ENCODE measurements at regions not wholly inside any gene's neighbourhood (a gene's known extent, or its start where the extent isn't known, plus 50 kb on each side); places are given as distances from the start of the nearest gene placed in this dataset.

- H3K79me2 ChIP-seq (replicated peaks; ENCODE audit: insufficient read depth, low read length), result no peaks in the 10 kb centered on the region
- TF ChIP-seq EZH2 (IDR thresholded peaks at IDR 0.05; ENCODE audit: borderline replicate concordance, insufficient read depth, low read length, poor library complexity, severe bottlenecking) (no peak), CTCF (IDR thresholded peaks at IDR 0.05; ENCODE audit: poor library complexity, severe bottlenecking) (no peak), EP300 (conservative IDR thresholded peaks at IDR 0.05; ENCODE audit: poor library complexity, severe bottlenecking) (no peak), SMC3 (conservative IDR thresholded peaks at IDR 0.05; ENCODE audit: poor library complexity) (no peak), REST (IDR thresholded peaks at IDR 0.05; ENCODE audit: borderline replicate concordance) (no peak), POLR2AphosphoS5 (IDR thresholded peaks at IDR 0.05) (no peak), RAD21 (conservative IDR thresholded peaks at IDR 0.05) (no peak), MXI1 (conservative IDR thresholded peaks at IDR 0.05; ENCODE audit: poor library complexity, severe bottlenecking) (no peak), TAF1 (IDR thresholded peaks at IDR 0.05; ENCODE audit: low read depth) (no peak)
- H3K27ac ChIP-seq (ENCODE audit: low read length), result no peak overlapping the region
- no peaks in the 10 kb centered on the region for H4K20me1 ChIP-seq (ENCODE audit: insufficient read depth)
- no peaks in the 10 kb centered on the region for H3F3A ChIP-seq (ENCODE audit: insufficient read depth, low read length, poor library complexity, severe bottlenecking)
- no peak overlapping the region for H3K9ac ChIP-seq (ENCODE audit: low read length)
- no peak overlapping the region for H3K4me3 ChIP-seq (ENCODE audit: low read length)
- H3K36me3 ChIP-seq (ENCODE audit: insufficient read depth, low read length), result no peaks in the 10 kb centered on the region
- H3K9me3 ChIP-seq (ENCODE audit: low read length), result no peaks in the 10 kb centered on the region
- H2AFZ ChIP-seq (ENCODE audit: low read depth, low read length), result no peak overlapping the region
- no peak overlapping the region for H3K4me2 ChIP-seq (ENCODE audit: low read length)
- no peaks in the 10 kb centered on the region for H3K27me3 ChIP-seq (ENCODE audit: insufficient read depth, low read depth, low read length)
- H3K9me2 ChIP-seq (ENCODE audit: insufficient read depth, low read length), result no peaks in the 10 kb centered on the region
Measured at GRCh38 chr14:104405360-104406226, 174.0 kb upstream of the C14orf180 start.

- H3K79me2 ChIP-seq (replicated peaks; ENCODE audit: insufficient read depth, low read length), result no peaks in the 10 kb centered on the region
- no peaks in the 10 kb centered on the region for H3K9me2 ChIP-seq (ENCODE audit: insufficient read depth, low read length)
- no peak overlapping the region for H2AFZ ChIP-seq (ENCODE audit: low read depth, low read length)
- TF ChIP-seq MXI1 (conservative IDR thresholded peaks at IDR 0.05; ENCODE audit: poor library complexity, severe bottlenecking), result no peak
- TF ChIP-seq POLR2AphosphoS5 (IDR thresholded peaks at IDR 0.05), result no peak
- TF ChIP-seq RAD21 (conservative IDR thresholded peaks at IDR 0.05), result no peak
- no peak for TF ChIP-seq CTCF (IDR thresholded peaks at IDR 0.05; ENCODE audit: poor library complexity, severe bottlenecking)
- no peak for TF ChIP-seq EP300 (conservative IDR thresholded peaks at IDR 0.05; ENCODE audit: poor library complexity, severe bottlenecking)
- H3K4me3 ChIP-seq (ENCODE audit: low read length), result no peak overlapping the region
- no peaks in the 10 kb centered on the region for H3F3A ChIP-seq (ENCODE audit: insufficient read depth, low read length, poor library complexity, severe bottlenecking)
- no peaks in the 10 kb centered on the region for H4K20me1 ChIP-seq (ENCODE audit: insufficient read depth)
- H3K4me2 ChIP-seq (ENCODE audit: low read length), result no peak overlapping the region
- no peaks in the 10 kb centered on the region for H3K9me3 ChIP-seq (ENCODE audit: low read length)
- no peaks in the 10 kb centered on the region for H3K36me3 ChIP-seq (ENCODE audit: insufficient read depth, low read length)
- H3K27ac ChIP-seq (ENCODE audit: low read length), result no peak overlapping the region
- no peak overlapping the region for H3K9ac ChIP-seq (ENCODE audit: low read length)
- no peaks in the 10 kb centered on the region for H3K27me3 ChIP-seq (ENCODE audit: insufficient read depth, low read depth, low read length)
Measured at GRCh38 chr14:104406831-104407230, 172.7 kb upstream of the C14orf180 start.
